Right lung (tissue), 2 donors: ENCODE measurements at regions not wholly inside any gene's neighbourhood (a gene's known extent, or its start where the extent isn't known, plus 50 kb on each side); places are given as distances from the start of the nearest gene placed in this dataset.
"Not testable (repeated sequence)": the region's sequence is repeated elsewhere in the genome, so short reads cannot be mapped to it uniquely, and the experiment has no call there.

Experiments used
- DNase-seq, 2 donors: peaks; one replicate each; pipeline ENCODE4 v3.0.0-alpha.2; 2013

DNA sequence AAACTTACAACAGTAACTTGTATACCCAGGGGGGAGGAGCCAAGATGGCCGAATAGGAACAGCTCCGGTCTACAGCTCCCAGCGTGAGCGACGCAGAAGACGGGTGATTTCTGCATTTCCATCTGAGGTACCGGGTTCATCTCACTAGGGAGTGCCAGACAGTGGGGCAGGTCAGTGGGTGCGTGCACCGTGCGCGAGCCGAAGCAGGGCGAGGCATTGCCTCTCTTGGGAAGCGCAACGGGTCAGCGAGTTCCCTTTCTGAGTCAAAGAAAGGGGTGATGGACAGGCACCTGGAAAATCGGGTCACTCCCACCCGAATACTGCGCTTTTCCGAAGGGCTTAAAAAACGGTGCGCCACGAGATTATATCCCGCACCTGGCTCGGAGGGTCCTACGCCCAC is 278.8 kb downstream of the FAM47B start:
- not testable (repeated sequence) for DNase-seq

GRCh38 chrX:35244088-35244741 is 301.6 kb downstream of the FAM47B start:
- no peak for DNase-seq

GRCh38 chrX:35244796-35245508 is 302.4 kb downstream of the FAM47B start:
- DNase-seq: no peak

DNA sequence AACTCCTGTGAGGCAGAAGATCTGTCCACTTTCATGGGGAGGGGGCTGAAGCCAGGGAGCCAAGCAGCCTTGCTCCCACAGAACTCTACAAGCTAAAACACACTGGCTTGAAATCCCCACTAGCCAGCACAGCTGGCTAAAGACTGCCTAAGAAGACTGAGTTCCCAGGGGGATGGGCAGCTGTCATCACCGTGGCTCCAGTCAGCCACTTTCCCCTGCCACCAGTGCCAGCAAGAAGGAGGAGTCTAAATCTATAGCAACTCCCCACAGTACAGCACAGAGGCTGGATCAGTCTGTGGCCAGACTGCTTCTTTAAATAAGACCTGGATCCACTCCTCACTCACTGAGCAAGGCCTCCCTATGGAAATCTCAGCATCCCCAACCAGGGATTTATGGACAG is 308.6 kb downstream of the FAM47B start:
- DNase-seq: no peak

DNA sequence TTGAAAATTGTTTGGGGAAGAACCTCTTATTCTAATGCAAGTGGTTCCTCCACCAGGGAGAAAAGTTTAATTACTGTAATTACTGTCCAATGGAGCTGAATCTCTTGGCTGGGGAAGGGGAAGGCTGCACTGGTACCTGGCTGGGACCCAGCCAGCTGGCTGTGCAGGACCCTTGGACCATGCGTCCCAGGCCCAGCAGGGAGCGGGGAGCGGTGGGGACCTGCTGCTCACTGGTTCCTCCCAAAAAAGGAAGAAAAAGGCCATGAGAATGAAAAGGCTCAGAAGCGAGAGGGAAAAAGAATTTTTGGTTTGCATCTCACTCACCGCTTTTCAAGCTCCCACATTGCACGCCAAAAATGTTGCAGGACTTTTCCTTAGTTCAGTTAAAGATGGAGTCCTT is 333.5 kb downstream of the FAM47B start:
- no peak for DNase-seq

GRCh38 chrX:35285289-35285962 is 342.8 kb downstream of the FAM47B start:
- DNase-seq: no peak

DNA sequence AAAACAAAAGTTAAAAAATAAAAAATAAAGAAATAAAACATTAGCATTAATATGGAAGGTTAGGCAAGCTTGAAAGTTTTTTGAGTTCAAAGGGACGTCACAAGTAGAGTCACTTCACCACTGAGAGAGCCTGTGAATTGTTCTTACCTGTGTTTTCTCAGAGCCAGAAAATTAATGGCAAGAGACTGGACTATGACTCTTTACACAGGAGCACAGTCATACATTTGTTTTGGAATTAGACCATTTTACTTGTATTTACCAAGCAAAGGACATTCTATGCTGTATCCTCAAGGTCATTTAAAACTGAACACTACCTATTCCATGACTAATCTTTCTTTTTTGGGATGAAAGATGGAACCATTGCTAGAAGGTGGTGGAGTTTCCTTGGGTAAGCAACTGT is 346.1 kb downstream of the FAM47B start:
- DNase-seq: no peak

DNA sequence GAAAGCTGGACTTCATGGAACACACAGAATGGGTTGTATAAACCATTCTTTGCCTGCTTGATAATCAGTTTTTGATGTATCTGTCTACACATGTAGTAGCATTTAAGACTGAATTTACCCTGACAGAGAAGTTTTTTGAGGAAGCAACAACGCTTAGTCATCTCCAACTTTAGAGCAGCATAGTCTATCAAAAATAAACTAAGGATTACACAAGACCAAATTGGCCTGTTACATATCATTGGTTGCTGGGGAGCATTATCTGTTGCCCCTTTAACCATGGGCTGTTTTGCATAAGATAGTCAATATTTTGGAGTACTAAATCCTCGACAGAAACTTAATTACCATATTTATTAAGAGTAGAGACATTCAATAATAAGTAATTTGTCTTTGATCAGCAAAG is 347.4 kb downstream of the FAM47B start:
- no peak for DNase-seq

DNA sequence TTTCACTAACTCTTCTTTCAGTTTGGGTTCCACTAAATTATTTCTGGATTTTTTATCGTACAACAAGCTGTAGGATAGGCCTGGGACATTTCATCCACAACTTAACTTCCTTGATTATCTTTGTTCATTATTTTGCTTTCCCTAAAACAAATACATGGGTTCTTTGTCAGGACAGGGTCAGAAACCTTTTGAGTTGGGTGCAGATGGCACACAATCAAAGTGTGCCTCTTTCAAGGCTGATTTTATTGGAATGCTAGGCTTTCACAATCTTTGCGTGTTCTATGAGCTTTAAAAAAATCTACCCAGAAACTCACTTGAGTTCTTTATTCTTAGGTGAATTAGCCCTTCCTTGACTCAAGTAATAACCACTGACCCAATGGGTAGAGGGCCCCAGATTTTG is 348.4 kb downstream of the FAM47B start:
- DNase-seq: no peak

GRCh38 chrX:35292522-35292921 is 349.9 kb downstream of the FAM47B start:
- no peak for DNase-seq

GRCh38 chrX:35305037-35305436 is 362.4 kb downstream of the FAM47B start:
- not testable (repeated sequence) for DNase-seq

DNA sequence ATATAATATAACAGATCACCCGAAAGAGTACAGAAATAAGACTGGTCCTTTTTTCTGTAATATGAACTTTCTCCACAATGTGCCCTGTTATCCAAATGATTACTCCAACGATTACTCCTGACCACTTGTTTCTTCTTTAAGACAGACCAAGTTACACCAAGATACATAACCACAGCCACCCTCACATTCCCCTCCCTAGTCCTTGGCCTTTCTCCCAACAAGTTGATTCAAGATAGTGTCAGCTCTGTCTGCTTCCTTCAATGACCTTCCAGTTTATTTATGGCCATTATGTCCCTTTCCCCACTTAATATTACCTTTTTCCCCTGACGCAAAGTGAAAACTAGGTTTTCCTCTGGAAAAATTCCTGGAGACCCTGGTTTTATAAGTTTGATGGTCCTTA is 397.2 kb downstream of the FAM47B start:
- no peak for DNase-seq

DNA sequence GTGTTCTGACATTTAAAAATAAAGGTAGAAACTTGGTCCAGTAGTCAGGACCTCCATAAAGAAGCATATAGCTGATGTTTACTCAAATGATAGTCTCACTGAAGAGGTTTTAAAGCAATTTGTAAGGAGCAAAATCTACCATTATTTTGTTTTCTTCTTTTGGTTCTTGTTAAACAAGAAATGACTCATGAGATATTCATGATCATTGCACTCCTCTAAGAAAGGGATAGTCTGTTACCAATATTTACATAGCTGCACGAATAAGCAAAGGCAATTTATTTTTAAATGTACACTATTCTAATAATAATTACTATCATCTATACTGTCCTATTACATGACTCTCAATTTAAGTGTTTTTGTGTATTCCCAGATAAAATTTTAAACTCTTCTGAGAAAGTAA is 397.9 kb downstream of the FAM47B start:
- no peak for DNase-seq

GRCh38 chrX:35351212-35351611 is 408.6 kb downstream of the FAM47B start:
- DNase-seq: no peak

GRCh38 chrX:35351795-35352483 is 409.3 kb downstream of the FAM47B start:
- DNase-seq: no peak

DNA sequence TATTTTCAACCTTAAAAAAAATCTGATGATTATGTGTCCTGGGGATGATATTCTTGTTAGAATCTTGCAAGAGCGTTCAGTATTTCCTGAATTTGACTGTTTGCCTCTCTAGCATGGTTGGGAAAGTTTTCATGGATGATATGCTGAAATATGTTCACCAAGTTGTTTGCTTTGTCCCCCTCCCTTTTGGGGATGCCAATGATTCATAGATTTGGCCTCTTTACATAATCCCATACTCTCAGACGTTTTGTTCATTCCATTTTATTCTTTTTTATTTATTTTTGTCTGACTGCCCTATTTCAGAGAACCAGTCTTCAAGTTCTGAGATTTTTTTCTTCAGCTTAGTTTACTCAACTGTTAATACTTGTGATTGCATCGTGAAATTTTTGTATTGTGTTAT is 415.1 kb downstream of the FAM47B start:
- no peak for DNase-seq

- DNase-seq: no peak
Measured at GRCh38 chrX:35362866-35363265, 420.3 kb downstream of the FAM47B start.

DNA sequence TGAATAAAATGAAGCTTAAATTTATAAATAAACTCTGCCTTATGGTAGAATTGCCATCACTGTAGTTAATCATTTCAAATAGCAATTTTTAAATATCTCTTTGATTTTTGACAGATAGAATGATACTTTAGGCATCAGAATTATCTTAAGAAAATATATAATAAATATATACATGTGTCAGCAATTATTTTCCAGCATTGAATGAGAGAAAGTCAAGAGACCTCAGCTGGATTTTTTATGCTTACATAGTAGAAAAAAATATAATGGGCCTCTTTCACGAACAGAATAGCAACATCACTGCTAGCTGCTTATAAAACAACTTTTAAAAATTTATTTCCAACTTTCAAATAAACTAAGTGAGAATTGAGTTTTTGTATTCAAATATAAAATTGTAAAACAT is 424.0 kb upstream of the MAGEB16 start:
- DNase-seq: no peak

GRCh38 chrX:35380808-35381700 is 417.1 kb upstream of the MAGEB16 start:
- DNase-seq: no peak

DNA sequence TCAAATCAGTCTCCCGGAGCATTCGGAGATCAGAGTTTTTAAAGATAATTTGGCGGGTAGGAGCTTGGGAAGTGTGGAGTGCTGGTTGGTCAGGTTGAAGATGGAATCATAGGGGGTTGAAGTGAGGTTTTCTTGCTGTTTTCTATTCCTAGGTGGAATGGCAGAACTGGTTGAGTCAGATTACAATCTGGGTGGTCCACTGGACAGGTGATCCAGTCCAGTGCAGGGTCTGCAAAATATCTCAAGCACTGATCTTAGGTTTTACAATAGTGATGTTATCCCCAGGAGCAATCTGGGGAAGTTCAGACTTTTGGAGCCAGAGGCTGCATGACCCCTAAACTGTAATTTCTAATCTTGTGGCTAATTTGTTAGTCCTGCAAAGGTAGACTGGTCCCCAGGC is 416.4 kb upstream of the MAGEB16 start:
- DNase-seq: not testable (repeated sequence)

DNA sequence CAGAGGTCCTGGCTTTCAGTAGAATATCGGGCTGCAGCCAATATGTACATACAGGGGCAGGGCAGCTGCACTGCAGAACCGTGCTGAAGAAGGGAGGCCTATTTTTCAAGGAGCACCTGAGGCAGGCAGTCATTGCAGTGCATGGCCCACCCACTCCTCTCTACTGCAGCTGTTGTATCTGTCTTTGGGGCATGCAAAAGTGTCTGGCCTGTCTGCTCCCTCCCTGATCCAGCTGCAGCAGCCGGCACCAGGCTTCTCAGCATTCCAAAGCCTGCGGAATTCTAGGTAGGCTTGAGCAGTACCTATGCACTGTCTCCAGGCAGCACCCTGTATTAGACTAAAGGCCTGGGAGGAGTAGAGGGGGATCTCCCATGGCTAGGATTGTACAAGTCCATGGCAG is 415.2 kb upstream of the MAGEB16 start:
- no peak for DNase-seq

GRCh38 chrX:35392232-35392631 is 405.9 kb upstream of the MAGEB16 start:
- DNase-seq: no peak
